ENCODE measurements at regions not wholly inside any gene's neighbourhood (a gene's known extent, or its start where the extent isn't known, plus 50 kb on each side); places are given as distances from the start of the nearest gene placed in this dataset.
"Not testable (repeated sequence)": the region's sequence is repeated elsewhere in the genome, so short reads cannot be mapped to it uniquely, and the experiment has no call there.

GRCh38 chr5:57738301-57738700 is 255.7 kb upstream of the ACTBL2 start:
- no peak for DNase-seq
- Mint-ChIP-seq H3K36me3 (ENCODE audit: unreplicated experiment) (no peaks in the 10 kb centered on the region), H3K27me3 (ENCODE audit: unreplicated experiment) (no peaks in the 10 kb centered on the region), H3K9me3 (ENCODE audit: unreplicated experiment) (peaks cover 2% of the 10 kb centered on the region), H3K27ac (ENCODE audit: unreplicated experiment) (no peak overlapping the region), H3K4me3 (ENCODE audit: unreplicated experiment) (no peak overlapping the region), H3K4me1 (ENCODE audit: low read depth, unreplicated experiment) (no peaks in the 10 kb centered on the region)
- no peak for TF ChIP-seq CTCF (IDR thresholded peaks at IDR 0.05; ENCODE audit: partially characterized antibody, unreplicated experiment)

- no peaks in the 10 kb centered on the region for H3K4me1 Mint-ChIP-seq (ENCODE audit: low read depth, unreplicated experiment)
- no peak for DNase-seq
Measured at GRCh38 chr5:57736716-57737115, 254.1 kb upstream of the ACTBL2 start.

GRCh38 chr5:57735279-57736153 is 252.9 kb upstream of the ACTBL2 start:
- not testable (repeated sequence) for H3K4me3 Mint-ChIP-seq (ENCODE audit: unreplicated experiment); H3K4me1 Mint-ChIP-seq (ENCODE audit: low read depth, unreplicated experiment); H3K9me3 Mint-ChIP-seq (ENCODE audit: unreplicated experiment); H3K36me3 Mint-ChIP-seq (ENCODE audit: unreplicated experiment); H3K27me3 Mint-ChIP-seq (ENCODE audit: unreplicated experiment); H3K27ac Mint-ChIP-seq (ENCODE audit: unreplicated experiment); DNase-seq

More at GRCh38 chr5:57736716-57737115, 254.1 kb upstream of the ACTBL2 start:
- H3K4me3 Mint-ChIP-seq (ENCODE audit: unreplicated experiment), result no peak overlapping the region
- TF ChIP-seq CTCF (IDR thresholded peaks at IDR 0.05; ENCODE audit: partially characterized antibody, unreplicated experiment), result no peak
- peaks cover 1% of the 10 kb centered on the region for H3K9me3 Mint-ChIP-seq (ENCODE audit: unreplicated experiment)
- H3K27me3 Mint-ChIP-seq (ENCODE audit: unreplicated experiment), result no peaks in the 10 kb centered on the region
- no peak overlapping the region for H3K27ac Mint-ChIP-seq (ENCODE audit: unreplicated experiment)
- no peaks in the 10 kb centered on the region for H3K36me3 Mint-ChIP-seq (ENCODE audit: unreplicated experiment)

GRCh38 chr5:57734296-57734695 is 251.7 kb upstream of the ACTBL2 start:
- Mint-ChIP-seq H3K4me1 (ENCODE audit: low read depth, unreplicated experiment) (no peaks in the 10 kb centered on the region), H3K36me3 (ENCODE audit: unreplicated experiment) (no peaks in the 10 kb centered on the region), H3K27ac (ENCODE audit: unreplicated experiment) (no peak overlapping the region), H3K4me3 (ENCODE audit: unreplicated experiment) (no peak overlapping the region), H3K27me3 (ENCODE audit: unreplicated experiment) (no peaks in the 10 kb centered on the region), H3K9me3 (ENCODE audit: unreplicated experiment) (peaks cover 1% of the 10 kb centered on the region)
- no peak for TF ChIP-seq CTCF (IDR thresholded peaks at IDR 0.05; ENCODE audit: partially characterized antibody, unreplicated experiment)
- no peak for DNase-seq

GRCh38 chr5:57727591-57727990 is 245.0 kb upstream of the ACTBL2 start:
- Mint-ChIP-seq H3K4me1 (ENCODE audit: low read depth, unreplicated experiment) (no peaks in the 10 kb centered on the region), H3K36me3 (ENCODE audit: unreplicated experiment) (peaks cover 3% of the 10 kb centered on the region), H3K27me3 (ENCODE audit: unreplicated experiment) (no peaks in the 10 kb centered on the region), H3K9me3 (ENCODE audit: unreplicated experiment) (no peaks in the 10 kb centered on the region), H3K4me3 (ENCODE audit: unreplicated experiment) (no peak overlapping the region), H3K27ac (ENCODE audit: unreplicated experiment) (no peak overlapping the region)
- no peak for DNase-seq
- TF ChIP-seq CTCF (IDR thresholded peaks at IDR 0.05; ENCODE audit: partially characterized antibody, unreplicated experiment), result no peak
